Astrocyte (in vitro differentiated cells and primary cell): ENCODE measurements at regions not wholly inside any gene's neighbourhood (a gene's known extent, or its start where the extent isn't known, plus 50 kb on each side); places are given as distances from the start of the nearest gene placed in this dataset.

ENCODE experiments used
- DNase-seq: peaks from one replicate; pipeline ENCODE4 v3.0.0-alpha.2; 2010; ENCODE audit warnings: low read depth
- FAIRE-seq: peaks from 2 replicates; lab custom pipeline; 2011; peaks lifted over from hg19 to GRCh38; lab: Jason Lieb, UNC
- H2AFZ ChIP-seq: 2 replicates; pipeline ENCODE4 v1.6.0; 2012; ENCODE audit warnings: low read depth, low read length, inconsistent platforms
- H3K27ac ChIP-seq: 2 replicates; pipeline ENCODE4 v1.5.1; 2011; ENCODE audit warnings: low read depth, low read length, inconsistent platforms
- H3K27me3 ChIP-seq: 2 replicates; pipeline ENCODE4 v1.6.0; 2011; ENCODE audit warnings: low read length, inconsistent platforms; ENCODE audit not compliant: insufficient read depth
- H3K36me3 ChIP-seq: 2 replicates; pipeline ENCODE4 v1.5.1; 2011; ENCODE audit warnings: low read length, inconsistent platforms; ENCODE audit not compliant: insufficient read depth
- H3K4me1 ChIP-seq: 2 replicates; pipeline ENCODE4 v1.5.1; 2011; ENCODE audit warnings: low read length, inconsistent platforms; ENCODE audit not compliant: insufficient read depth
- H3K4me2 ChIP-seq: 2 replicates; pipeline ENCODE4 v1.6.0; 2012; ENCODE audit warnings: low read length, inconsistent platforms
- H3K4me3 ChIP-seq: 2 replicates; pipeline ENCODE4 v1.5.1; 2011; ENCODE audit warnings: low read depth, mild to moderate bottlenecking, low read length, inconsistent platforms; ENCODE audit not compliant: insufficient read depth
- H3K79me2 ChIP-seq: 2 replicates; pipeline ENCODE4 v1.6.0; 2012; ENCODE audit warnings: mild to moderate bottlenecking, low read length, inconsistent platforms; ENCODE audit not compliant: insufficient read depth
- H3K9ac ChIP-seq: 2 replicates; pipeline ENCODE4 v1.6.0; 2012; ENCODE audit warnings: mild to moderate bottlenecking, low read length, inconsistent platforms
- H3K9me3 ChIP-seq: 2 replicates; pipeline ENCODE4 v1.5.1; 2012; ENCODE audit warnings: low read depth, mild to moderate bottlenecking, low read length, inconsistent platforms; ENCODE audit not compliant: insufficient read depth
- H4K20me1 ChIP-seq: 2 replicates; pipeline ENCODE4 v1.6.0; 2012; ENCODE audit warnings: low read length, inconsistent platforms; ENCODE audit not compliant: insufficient read depth
- H3K27ac Mint-ChIP-seq: one replicate; pipeline ENCODE4 v1.8.0; 2021; ENCODE audit warnings: mild to moderate bottlenecking, mixed read lengths; ENCODE audit not compliant: unreplicated experiment
- H3K27me3 Mint-ChIP-seq: one replicate; pipeline ENCODE4 v1.8.0; 2021; ENCODE audit warnings: low read depth, mixed read lengths; ENCODE audit not compliant: unreplicated experiment
- H3K36me3 Mint-ChIP-seq: one replicate; pipeline ENCODE4 v1.8.0; 2021; ENCODE audit warnings: low read depth, mixed read lengths; ENCODE audit not compliant: unreplicated experiment
- H3K4me1 Mint-ChIP-seq: one replicate; pipeline ENCODE4 v1.8.0; 2021; ENCODE audit warnings: low read depth, mixed read lengths; ENCODE audit not compliant: unreplicated experiment
- H3K4me3 Mint-ChIP-seq: one replicate; pipeline ENCODE4 v1.8.0; 2021; ENCODE audit warnings: mild to moderate bottlenecking, moderate library complexity, mixed read lengths; ENCODE audit not compliant: unreplicated experiment
- H3K9me3 Mint-ChIP-seq: one replicate; pipeline ENCODE4 v1.8.0; 2021; ENCODE audit warnings: mild to moderate bottlenecking, mixed read lengths; ENCODE audit not compliant: unreplicated experiment
- CTCF ChIP-seq: IDR thresholded peaks from 2 replicates; pipeline ENCODE4 v1.5.1; 2011; ENCODE audit warnings: low read depth, mild to moderate bottlenecking, inconsistent platforms, low read length, moderate library complexity; ENCODE audit not compliant: insufficient read depth
- EZH2 ChIP-seq: IDR thresholded peaks from 2 replicates; pipeline ENCODE4 v1.6.1; 2012; ENCODE audit warnings: mild to moderate bottlenecking, low read length, inconsistent platforms; ENCODE audit not compliant: insufficient read depth

- peak overlapping the region; percentile 16 for H3K27ac Mint-ChIP-seq
- H3K4me1 Mint-ChIP-seq, result peaks cover 7% of the 10 kb centered on the region
- peaks cover 5% of the 10 kb centered on the region for H3K27me3 Mint-ChIP-seq
- no peaks in the 10 kb centered on the region for H3K9me3 Mint-ChIP-seq
- H3K36me3 Mint-ChIP-seq, result no peaks in the 10 kb centered on the region
- FAIRE-seq (no peak), DNase-seq (peak; percentile 60)
- Histone ChIP-seq H3K27me3 (no peaks in the 10 kb centered on the region), H3K4me1 (peaks cover 23% of the 10 kb centered on the region), H3K36me3 (no peaks in the 10 kb centered on the region), H4K20me1 (no peaks in the 10 kb centered on the region), H3K79me2 (no peaks in the 10 kb centered on the region), H3K9me3 (no peaks in the 10 kb centered on the region), H3K9ac (no peak overlapping the region), H2AFZ (no peak overlapping the region), H3K27ac (peak overlapping the region; percentile 65), H3K4me2 (peak overlapping the region; percentile 72), H3K4me3 (no peak overlapping the region)
- H3K4me3 Mint-ChIP-seq, result no peak overlapping the region
- TF ChIP-seq EZH2 (no peak), CTCF (no peak)
These were observed 151.1 kb upstream of the SLC1A4 start for GRCh38 chr2:64837925-64838641.

DNA sequence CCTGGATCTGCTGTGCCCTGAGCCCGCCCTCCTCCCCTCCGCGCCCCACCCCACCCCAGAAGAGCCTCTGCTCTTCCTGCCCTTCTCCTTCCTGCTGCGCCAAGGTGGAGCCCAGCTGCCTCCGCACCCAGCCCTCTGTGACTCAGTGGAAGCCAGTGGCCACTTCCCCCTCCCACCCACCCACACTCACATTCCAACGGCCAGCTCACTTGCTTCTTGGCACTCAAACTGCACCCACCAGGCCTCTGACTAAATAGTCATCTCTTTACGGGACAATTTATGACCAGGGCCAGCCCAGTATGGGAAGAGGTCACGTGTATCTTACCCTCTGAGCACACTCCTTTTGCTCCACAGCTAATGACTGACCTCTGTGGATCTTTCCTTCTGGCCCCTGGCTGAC is 150.4 kb upstream of the SLC1A4 start:
- Histone ChIP-seq H4K20me1 (no peaks in the 10 kb centered on the region), H2AFZ (no peak overlapping the region), H3K79me2 (no peaks in the 10 kb centered on the region), H3K4me3 (no peak overlapping the region), H3K9ac (no peak overlapping the region), H3K27ac (peak overlapping the region; percentile 76), H3K27me3 (no peaks in the 10 kb centered on the region), H3K4me2 (peak overlapping the region; percentile 72), H3K4me1 (peaks cover 23% of the 10 kb centered on the region), H3K36me3 (no peaks in the 10 kb centered on the region), H3K9me3 (no peaks in the 10 kb centered on the region)
- peaks cover 3% of the 10 kb centered on the region for H3K27me3 Mint-ChIP-seq
- no peaks in the 10 kb centered on the region for H3K9me3 Mint-ChIP-seq
- FAIRE-seq (no peak), DNase-seq (peak; percentile 93)
- TF ChIP-seq CTCF (no peak), EZH2 (no peak)
- H3K27ac Mint-ChIP-seq, result peak overlapping the region; percentile 55
- H3K4me3 Mint-ChIP-seq, result no peak overlapping the region
- H3K4me1 Mint-ChIP-seq, result peaks cover 7% of the 10 kb centered on the region
- H3K36me3 Mint-ChIP-seq, result no peaks in the 10 kb centered on the region

- Histone ChIP-seq H3K4me3 (no peak overlapping the region), H3K9ac (no peak overlapping the region), H3K27me3 (no peaks in the 10 kb centered on the region), H3K79me2 (no peaks in the 10 kb centered on the region), H4K20me1 (no peaks in the 10 kb centered on the region), H3K9me3 (no peaks in the 10 kb centered on the region), H2AFZ (peak overlapping the region; percentile 23), H3K4me1 (peaks cover 23% of the 10 kb centered on the region), H3K36me3 (no peaks in the 10 kb centered on the region), H3K27ac (no peak overlapping the region), H3K4me2 (no peak overlapping the region)
- DNase-seq (no peak), FAIRE-seq (no peak)
- TF ChIP-seq EZH2 (no peak), CTCF (no peak)
- no peaks in the 10 kb centered on the region for H3K9me3 Mint-ChIP-seq
- H3K27ac Mint-ChIP-seq, result no peak overlapping the region
- H3K36me3 Mint-ChIP-seq, result no peaks in the 10 kb centered on the region
- peaks cover 7% of the 10 kb centered on the region for H3K4me1 Mint-ChIP-seq
- H3K4me3 Mint-ChIP-seq, result no peak overlapping the region
- peaks cover 3% of the 10 kb centered on the region for H3K27me3 Mint-ChIP-seq
These were observed 149.4 kb upstream of the SLC1A4 start for GRCh38 chr2:64839844-64840243.
